Ectodermal cell (in vitro differentiated cells): ENCODE measurements at regions not wholly inside any gene's neighbourhood (a gene's known extent, or its start where the extent isn't known, plus 50 kb on each side); places are given as distances from the start of the nearest gene placed in this dataset.

ENCODE experiments used
- H3K27ac ChIP-seq: 2 replicates; pipeline ENCODE4 v1.7.0; 2013; ENCODE audit warnings: mild to moderate bottlenecking, low read depth, low read length; ENCODE audit not compliant: insufficient read depth, poor library complexity, severe bottlenecking
- H3K27me3 ChIP-seq: 2 replicates; pipeline ENCODE4 v1.7.0; 2013; ENCODE audit warnings: mild to moderate bottlenecking, low read length; ENCODE audit not compliant: insufficient read depth, control insufficient read depth, poor library complexity, severe bottlenecking
- H3K36me3 ChIP-seq: one replicate; pipeline ENCODE4 v1.7.0; 2013; ENCODE audit warnings: low read length; ENCODE audit not compliant: control insufficient read depth, insufficient read depth
- H3K4me1 ChIP-seq: one replicate; pipeline ENCODE4 v1.7.0; 2013; ENCODE audit warnings: low read length; ENCODE audit not compliant: control insufficient read depth, insufficient read depth
- H3K4me3 ChIP-seq: 2 replicates; pipeline ENCODE4 v1.7.0; 2013; ENCODE audit warnings: low read depth, low read length, control low read depth; ENCODE audit not compliant: insufficient read depth
- H3K9me3 ChIP-seq: 2 replicates; pipeline ENCODE4 v1.7.0; 2013; ENCODE audit warnings: mild to moderate bottlenecking, low read length, moderate library complexity; ENCODE audit not compliant: control insufficient read depth
- WGBS, 2 experiments: methylation state at CpG; one replicate each; pipeline ENCODE4 v1.1.7; 2013; ENCODE audit warnings: missing lambda C conversion rate in 2 of 2; 5-methylcytosine and 5-hydroxymethylcytosine counted together

DNA sequence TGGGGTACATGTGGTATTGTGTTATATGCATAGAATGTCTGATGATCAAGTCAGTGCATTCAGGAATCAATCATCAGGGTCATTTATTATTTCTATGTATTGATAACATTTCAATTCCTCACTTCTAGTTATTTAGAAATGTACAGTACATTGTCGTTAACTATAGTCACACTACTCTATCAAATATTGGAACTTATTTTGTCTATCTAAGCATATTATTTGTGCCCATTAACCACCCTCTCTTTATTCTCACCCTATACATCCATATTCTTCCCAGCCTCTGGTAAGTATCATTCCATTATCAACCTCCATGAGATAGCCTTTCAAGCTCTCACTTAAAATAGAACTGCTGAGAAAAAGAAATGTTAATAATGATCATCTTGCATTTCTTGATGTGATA is 596.5 kb upstream of the POT1 start:
- Histone ChIP-seq H3K9me3 (no peaks in the 10 kb centered on the region), H3K27ac (no peak overlapping the region), H3K27me3 (no peaks in the 10 kb centered on the region), H3K36me3 (no peaks in the 10 kb centered on the region), H3K4me3 (no peak overlapping the region), H3K4me1 (no peaks in the 10 kb centered on the region)
- 78 to 86% methylated on average over 1 of the region's 1 CpG for WGBS, 2 experiments

DNA sequence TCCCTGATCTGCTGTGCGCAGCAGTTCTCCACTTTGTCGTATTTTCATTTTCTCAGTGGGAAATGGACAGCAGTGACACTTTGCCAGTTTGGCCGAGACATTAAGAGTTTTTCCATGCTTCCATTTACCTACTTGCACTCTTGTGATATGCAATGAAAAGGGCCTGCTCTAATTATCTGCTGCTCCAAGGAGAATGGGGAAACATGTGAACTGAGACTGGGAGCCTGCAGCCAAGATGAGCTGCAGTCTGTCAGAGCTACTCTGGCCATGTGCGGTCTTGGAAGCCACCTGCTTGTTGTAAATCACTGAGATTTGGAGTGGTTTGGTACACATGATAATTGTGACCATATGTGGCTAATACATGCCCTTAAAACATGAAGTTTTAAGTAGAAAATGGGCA is 586.6 kb upstream of the POT1 start:
- WGBS, 2 experiments: 91 to 94% methylated on average over 4 of the region's 4 CpGs

DNA sequence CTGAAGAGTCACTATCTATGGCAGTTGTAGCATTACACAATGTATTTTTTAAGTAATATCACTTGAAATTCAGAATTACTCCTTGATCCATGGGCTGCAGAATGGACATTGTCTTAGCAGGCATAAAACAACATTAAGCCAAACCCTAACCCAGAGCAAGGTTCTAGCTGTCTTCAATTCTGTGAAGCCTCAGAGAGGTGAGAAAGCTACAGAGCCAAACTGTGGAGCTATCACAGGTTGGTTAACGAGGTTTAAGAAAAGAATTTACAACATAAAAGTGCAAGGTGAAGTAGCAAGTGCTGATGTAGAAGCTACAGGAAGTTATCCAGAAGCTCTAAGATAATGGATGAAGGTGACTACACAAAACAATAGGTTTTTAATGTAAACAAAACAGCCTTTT is 582.7 kb upstream of the POT1 start:
- no peaks in the 10 kb centered on the region for H3K36me3 ChIP-seq
- H3K27ac ChIP-seq: no peak overlapping the region
- no peaks in the 10 kb centered on the region for H3K9me3 ChIP-seq
- no peaks in the 10 kb centered on the region for H3K27me3 ChIP-seq
- H3K4me1 ChIP-seq: no peaks in the 10 kb centered on the region
- no peak overlapping the region for H3K4me3 ChIP-seq
- WGBS, 2 experiments: 94 to 95% methylated on average over 1 of the region's 1 CpG

More for the DNA sequence above, 586.6 kb upstream of the POT1 start:
- Histone ChIP-seq H3K27ac (no peak overlapping the region), H3K4me3 (no peak overlapping the region), H3K4me1 (no peaks in the 10 kb centered on the region), H3K27me3 (no peaks in the 10 kb centered on the region), H3K36me3 (no peaks in the 10 kb centered on the region), H3K9me3 (no peaks in the 10 kb centered on the region)

DNA sequence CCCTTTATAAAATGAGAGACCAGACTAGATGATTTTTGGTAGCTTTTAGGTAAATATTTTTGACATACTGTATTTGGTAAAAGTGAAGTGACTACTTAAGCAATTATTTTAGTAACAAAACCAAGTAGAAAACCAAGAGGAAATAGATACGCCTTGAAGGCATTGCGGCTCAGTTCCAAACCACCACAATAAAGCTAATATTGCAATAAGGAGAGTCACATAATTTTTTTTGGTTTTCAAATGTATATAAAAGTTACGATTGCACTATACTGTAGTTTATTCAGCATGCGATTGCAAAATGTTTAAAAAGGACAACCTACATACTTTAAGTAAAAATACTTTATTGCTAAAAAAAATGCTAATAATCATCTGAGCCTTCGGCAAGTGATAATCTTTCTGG is 581.7 kb upstream of the POT1 start:
- Histone ChIP-seq H3K9me3 (no peaks in the 10 kb centered on the region), H3K27me3 (no peaks in the 10 kb centered on the region), H3K27ac (no peak overlapping the region), H3K4me1 (no peaks in the 10 kb centered on the region), H3K36me3 (no peaks in the 10 kb centered on the region), H3K4me3 (no peak overlapping the region)
- WGBS, 2 experiments: 90 to 92% methylated on average over 1 to 2 of the region's 5 CpGs

DNA sequence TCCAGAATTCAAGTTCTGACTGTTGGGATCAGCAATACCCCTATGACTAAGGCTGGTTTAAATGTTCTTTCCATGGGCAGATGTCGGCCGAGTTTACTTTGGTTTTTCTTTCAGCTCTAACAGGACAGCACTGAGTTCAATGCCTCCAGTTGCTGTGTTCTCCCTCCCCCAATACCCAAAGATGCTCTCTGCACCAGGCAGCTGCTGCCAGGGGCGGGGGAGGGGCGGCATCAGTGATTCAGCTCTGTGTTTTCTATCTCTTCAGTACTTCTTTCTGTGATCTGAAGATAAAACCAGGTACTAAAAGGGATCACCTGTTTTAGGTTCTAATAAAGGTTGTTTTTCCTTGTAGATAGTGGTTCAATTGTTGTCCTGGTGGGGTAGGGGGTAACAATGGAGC is 576.7 kb upstream of the POT1 start:
- H3K9me3 ChIP-seq: no peaks in the 10 kb centered on the region
- WGBS, 2 experiments: 79 to 87% methylated on average over 4 of the region's 4 CpGs
- no peak overlapping the region for H3K4me3 ChIP-seq
- no peaks in the 10 kb centered on the region for H3K27me3 ChIP-seq
- no peak overlapping the region for H3K27ac ChIP-seq
- H3K4me1 ChIP-seq: no peaks in the 10 kb centered on the region
- H3K36me3 ChIP-seq: no peaks in the 10 kb centered on the region

DNA sequence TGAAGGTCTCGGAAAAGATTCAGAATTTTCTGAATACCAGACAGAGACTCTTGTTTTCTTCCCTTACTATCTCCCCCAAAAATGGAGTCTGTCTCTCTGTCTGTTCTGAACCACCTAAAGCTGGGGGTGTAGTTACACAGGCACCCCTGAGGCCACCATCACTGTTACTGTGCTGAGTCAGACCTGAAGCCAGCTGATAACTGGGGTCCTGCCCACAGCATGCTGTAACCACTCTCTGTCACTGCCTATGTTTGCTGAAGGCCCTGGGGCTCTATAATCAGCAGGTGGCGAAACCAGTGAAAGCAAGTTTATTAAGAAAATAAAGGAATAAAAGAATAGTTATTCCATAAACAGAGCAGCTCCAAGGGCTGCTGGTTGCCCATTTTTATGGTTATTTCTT is 575.2 kb upstream of the POT1 start:
- Histone ChIP-seq H3K27me3 (no peaks in the 10 kb centered on the region), H3K27ac (no peak overlapping the region), H3K9me3 (no peaks in the 10 kb centered on the region), H3K4me1 (no peaks in the 10 kb centered on the region), H3K4me3 (no peak overlapping the region), H3K36me3 (no peaks in the 10 kb centered on the region)
- 79 to 100% methylated on average over 1 to 2 of the region's 2 CpGs for WGBS, 2 experiments

DNA sequence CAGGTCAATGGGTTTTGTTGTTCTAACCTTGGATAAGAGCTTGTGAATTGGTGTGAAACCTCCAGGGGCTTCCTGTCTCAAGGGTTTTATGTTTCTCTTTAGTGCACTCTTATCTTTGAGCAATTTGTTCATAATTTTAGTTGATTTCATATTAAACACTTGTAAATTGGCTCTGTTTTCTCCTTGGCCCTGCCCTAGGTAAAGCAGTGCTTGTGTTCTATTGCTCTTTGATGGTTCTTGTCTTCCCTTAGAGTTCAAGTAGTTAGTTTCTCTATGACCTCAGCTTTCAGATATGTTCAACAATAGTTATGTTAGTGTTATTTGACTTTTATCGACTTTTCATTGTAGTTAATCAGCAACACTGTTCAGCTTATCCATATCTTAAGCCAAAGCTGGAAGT is 566.4 kb upstream of the POT1 start:
- Histone ChIP-seq H3K4me1 (no peaks in the 10 kb centered on the region), H3K9me3 (no peaks in the 10 kb centered on the region), H3K27ac (no peak overlapping the region), H3K4me3 (no peak overlapping the region), H3K36me3 (no peaks in the 10 kb centered on the region), H3K27me3 (no peaks in the 10 kb centered on the region)
- no CpG with 5 or more reads among the region's 1 CpG for WGBS, 2 experiments

DNA sequence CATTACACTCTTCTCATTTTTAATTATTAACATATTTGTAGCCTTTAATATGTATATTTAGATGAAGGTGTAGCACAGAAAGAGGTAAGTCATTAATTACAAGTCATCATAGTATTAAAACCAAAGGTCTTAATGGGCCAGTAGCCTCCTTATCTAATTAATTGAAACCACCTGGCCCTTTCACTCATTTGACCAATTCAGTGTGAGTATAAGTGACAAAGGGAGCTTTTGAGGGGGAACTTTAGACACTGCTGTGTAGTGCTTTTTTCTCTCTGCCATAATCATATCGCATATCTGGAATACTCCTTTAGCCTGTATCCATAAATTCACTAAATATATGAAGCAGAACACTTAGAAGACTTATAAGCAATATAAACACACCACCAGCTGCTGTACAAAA is 562.9 kb upstream of the POT1 start:
- H3K4me1 ChIP-seq: no peaks in the 10 kb centered on the region
- no peak overlapping the region for H3K27ac ChIP-seq
- no peaks in the 10 kb centered on the region for H3K27me3 ChIP-seq
- H3K4me3 ChIP-seq: no peak overlapping the region
- H3K9me3 ChIP-seq: no peaks in the 10 kb centered on the region
- no peaks in the 10 kb centered on the region for H3K36me3 ChIP-seq
- 88 to 100% methylated on average over 1 of the region's 1 CpG for WGBS, 2 experiments

DNA sequence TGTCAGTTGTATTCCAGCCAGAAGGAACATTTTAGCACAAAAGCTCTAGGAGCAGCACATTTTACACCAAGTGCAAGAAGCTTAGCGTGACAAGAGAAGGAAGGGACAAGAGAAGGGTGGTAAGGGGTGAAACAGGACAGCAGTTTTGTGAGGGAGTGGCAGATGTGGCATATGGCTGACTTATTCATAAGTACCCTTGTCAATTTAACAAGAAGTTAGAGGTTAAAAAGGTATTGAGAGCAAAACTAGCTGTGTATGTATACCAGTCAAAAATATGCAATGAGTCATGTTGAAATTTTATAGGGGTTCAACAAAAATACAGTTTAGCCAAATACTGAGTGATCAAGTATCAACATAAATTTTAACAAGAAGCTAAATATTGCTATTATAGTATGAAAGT is 561.5 kb upstream of the POT1 start:
- no peaks in the 10 kb centered on the region for H3K27me3 ChIP-seq
- no peaks in the 10 kb centered on the region for H3K9me3 ChIP-seq
- H3K4me3 ChIP-seq: no peak overlapping the region
- WGBS, 2 experiments: 86 to 92% methylated on average over 1 of the region's 1 CpG
- H3K27ac ChIP-seq: no peak overlapping the region
- H3K4me1 ChIP-seq: no peaks in the 10 kb centered on the region
- no peaks in the 10 kb centered on the region for H3K36me3 ChIP-seq

DNA sequence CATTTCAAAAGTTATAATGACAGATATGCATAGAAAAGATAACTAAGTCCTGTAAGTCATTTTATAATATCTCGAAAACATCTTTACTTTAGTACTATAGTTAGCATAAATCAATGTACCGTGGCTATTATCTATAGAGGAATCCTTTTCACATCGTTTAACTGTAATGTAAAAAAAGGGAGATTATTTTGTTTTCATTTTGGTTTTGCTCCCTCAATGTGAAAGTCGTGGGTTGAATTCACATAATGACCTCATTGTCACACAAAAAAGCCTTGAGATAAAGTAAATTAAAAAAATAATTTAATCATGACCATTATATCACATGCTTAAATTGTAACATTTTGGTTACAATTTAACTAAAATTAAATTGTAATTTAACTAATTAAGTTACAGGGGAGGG is 560.5 kb upstream of the POT1 start:
- Histone ChIP-seq H3K4me3 (no peak overlapping the region), H3K9me3 (no peaks in the 10 kb centered on the region), H3K27ac (no peak overlapping the region), H3K4me1 (no peaks in the 10 kb centered on the region), H3K27me3 (no peaks in the 10 kb centered on the region), H3K36me3 (no peaks in the 10 kb centered on the region)
- whole genome bisulfite sequencing, 2 experiments: 67% methylated on average over 1 of the region's 4 CpGs; no CpG with 5 or more reads in 1 of the 2 experiments

DNA sequence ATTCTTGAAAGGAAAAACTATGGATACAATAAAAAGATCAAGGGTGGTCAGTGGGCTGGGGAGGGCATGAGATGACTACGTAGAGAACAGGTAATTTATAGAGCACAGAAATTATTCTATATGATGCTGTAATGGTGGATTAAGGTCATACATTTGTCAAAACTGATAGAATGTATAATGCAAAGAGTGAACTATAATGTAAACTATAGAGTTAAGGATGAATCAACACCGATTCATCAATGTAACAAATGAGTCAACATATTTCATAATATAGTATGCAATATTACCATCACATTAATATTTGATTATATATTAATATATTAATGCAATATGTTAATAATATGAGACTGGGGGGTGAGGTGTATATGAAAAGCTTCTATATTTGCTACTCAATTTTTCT is 555.6 kb upstream of the POT1 start:
- no peak overlapping the region for H3K27ac ChIP-seq
- H3K9me3 ChIP-seq: no peaks in the 10 kb centered on the region
- no peak overlapping the region for H3K4me3 ChIP-seq
- 92 to 94% methylated on average over 1 of the region's 2 CpGs for WGBS, 2 experiments
- H3K4me1 ChIP-seq: no peaks in the 10 kb centered on the region
- H3K36me3 ChIP-seq: no peaks in the 10 kb centered on the region
- no peaks in the 10 kb centered on the region for H3K27me3 ChIP-seq
